HepG2 (cell line): ENCODE measurements at regions not wholly inside any gene's neighbourhood (a gene's known extent, or its start where the extent isn't known, plus 50 kb on each side); places are given as distances from the start of the nearest gene placed in this dataset.

ENCODE experiments used
- ATAC-seq: fragments of 200-7000 bp; cut with Tn5 transposase; 3 replicates; pipeline ENCODE4 v1.9.1; 2020; ENCODE audit warnings: mild to moderate bottlenecking, moderate library complexity
- BruUV-seq: library from RNA; stranded (reverse); fragments of 400-500 nt; replicated peaks from 2 replicates; lab custom pipeline; 2021; lab: Mats Ljungman, UMichigan
- CTCF ChIA-PET: fragments of 300-600 bp; formaldehyde crosslinking; extraction: SDS; loops from one replicate; lab custom pipeline; 2021; ENCODE audit warnings: low total read pairs, inconsistent platforms, low intra/inter-chr PET ratio; lab: Yijun Ruan, JAX
- POLR2A ChIA-PET: fragments of 350-600 bp; sonication (Branson Sonifier 250); formaldehyde crosslinking; loops from one replicate; lab custom pipeline; 2020; ENCODE audit warnings: antibody characterized with exemption, inconsistent platforms; lab: Yijun Ruan, JAX
- DNase-seq: peaks from one replicate; pipeline ENCODE4 v3.0.0-alpha.2; 2015; ENCODE audit warnings: low spot score
- FAIRE-seq: peaks from 3 replicates; lab custom pipeline; 2011; peaks lifted over from hg19 to GRCh38; lab: Jason Lieb, UNC
- H2AFZ ChIP-seq: one replicate; pipeline ENCODE4 v1.6.1; 2011; ENCODE audit warnings: low read length, inconsistent platforms
- H3K27ac ChIP-seq: fragments of 300-600 bp; 3 replicates; pipeline ENCODE4 v1.8.0; 2011; ENCODE audit warnings: mixed run types, mild to moderate bottlenecking, mixed read lengths, low read length, inconsistent platforms; ENCODE audit not compliant: insufficient read depth; ENCODE audit errors: extremely low read length
- H3K27me3 ChIP-seq, 2 experiments: fragments of 200-600 bp in 1 of 2; 2 replicates in 1 of 2; 3 replicates in 1 of 2; pipeline versions ENCODE4 v1.6.0 to v1.8.0; 2011; ENCODE audit warnings: low read length in 2 of 2, mild to moderate bottlenecking in 2 of 2, moderate library complexity in 2 of 2, inconsistent platforms in 1 of 2; ENCODE audit not compliant: insufficient read depth in 2 of 2, control insufficient read depth in 1 of 2
- H3K36me3 ChIP-seq, 2 experiments: fragments of 200-600 bp in 1 of 2; replicated peaks in 1 of 2; 2 replicates in 1 of 2; 3 replicates in 1 of 2; pipeline versions ENCODE4 v1.5.1 to v1.8.0; 2011; ENCODE audit warnings: low read length in 2 of 2, inconsistent platforms in 1 of 2; ENCODE audit not compliant: insufficient read depth in 2 of 2, control insufficient read depth in 1 of 2
- H3K4me1 ChIP-seq: 2 replicates; pipeline ENCODE4 v1.5.1; 2012; ENCODE audit warnings: low read length, inconsistent platforms; ENCODE audit not compliant: insufficient read depth
- H3K4me2 ChIP-seq: 2 replicates; pipeline ENCODE4 v1.6.0; 2011; ENCODE audit warnings: low read depth, low read length, inconsistent platforms
- H3K4me3 ChIP-seq, 3 experiments: fragments of 200-600 bp in 1 of 3; sonication (generic), shearing (Covaris generic) in 1 of 3; replicated peaks in 1 of 3; 2 replicates each; pipeline ENCODE4 v1.5.1; 2011 to 2016; ENCODE audit warnings: low read length in 3 of 3, inconsistent platforms in 2 of 3, low read depth in 2 of 3, mild to moderate bottlenecking in 2 of 3, control low read depth in 1 of 3, mixed read lengths in 1 of 3; ENCODE audit not compliant: insufficient read depth in 1 of 3
- H3K79me2 ChIP-seq: one replicate; pipeline ENCODE4 v1.6.1; 2011; ENCODE audit warnings: low read length, inconsistent platforms; ENCODE audit not compliant: insufficient read depth
- H3K9ac ChIP-seq: 2 replicates; pipeline ENCODE4 v1.6.0; 2011; ENCODE audit warnings: mild to moderate bottlenecking, low read depth, low read length, inconsistent platforms; ENCODE audit not compliant: insufficient read depth
- H3K9me3 ChIP-seq: 2 replicates; pipeline ENCODE4 v1.5.1; 2012; ENCODE audit warnings: mild to moderate bottlenecking, low read length
- H4K20me1 ChIP-seq: 2 replicates; pipeline ENCODE4 v1.6.0; 2011; ENCODE audit warnings: inconsistent platforms, mild to moderate bottlenecking, low read length, moderate library complexity; ENCODE audit not compliant: insufficient read depth
- BCL6 ChIP-seq: IDR thresholded peaks from 2 replicates; pipeline ENCODE4 v1.6.1; 2016; ENCODE audit warnings: missing genetic modification reagents, missing compliant biosample characterization
- HDAC1 ChIP-seq: sonication (generic); formaldehyde crosslinking; IDR thresholded peaks from 2 replicates; pipeline ENCODE4 v1.5.1; 2020; ENCODE audit warnings: mild to moderate bottlenecking, missing genetic modification reagents
- HDAC2 ChIP-seq: sonication (generic); formaldehyde crosslinking; IDR thresholded peaks from 2 replicates; pipeline ENCODE4 v1.4.0; 2020; ENCODE audit warnings: missing genetic modification reagents
- HHEX ChIP-seq: IDR thresholded peaks from 2 replicates; pipeline ENCODE4 v1.6.1; 2016; ENCODE audit warnings: control low read depth
- HNRNPLL ChIP-seq: fragments of 200-400 bp; formaldehyde crosslinking; IDR thresholded peaks from 2 replicates; pipeline ENCODE4 v1.6.1; 2017; ENCODE audit warnings: mild to moderate bottlenecking, low read depth, low read length; ENCODE audit not compliant: poor library complexity, severe bottlenecking
- NR2F6 ChIP-seq, 2 experiments: IDR thresholded peaks; 2 replicates each; pipeline ENCODE4 v1.6.1; 2016; ENCODE audit warnings: antibody characterized with exemption in 1 of 2, mild to moderate bottlenecking in 1 of 2
- SAP130 ChIP-seq: IDR thresholded peaks from 2 replicates; pipeline ENCODE4 v1.6.1; 2016; ENCODE audit warnings: low read depth
- ZKSCAN1 ChIP-seq: fragments of 150-350 bp; IDR thresholded peaks from 2 replicates; pipeline ENCODE4 v1.6.1; 2014; ENCODE audit warnings: low read length
- ZNF264 ChIP-seq: sonication (generic); formaldehyde crosslinking; IDR thresholded peaks from 2 replicates; pipeline ENCODE4 v1.4.0; 2020; ENCODE audit warnings: missing genetic modification reagents
- WGBS: methylation state at CpG from one replicate; pipeline ENCODE4 v1.1.6; 2017; ENCODE audit warnings: low lambda C conversion rate; 5-methylcytosine and 5-hydroxymethylcytosine counted together
- in situ Hi-C: cut with HindIII; loops from 2 replicates; pipeline ENCODE4 v1.10.0; 2017; ENCODE audit warnings: low pct_unique_long_range_greater_than_20kb; ENCODE audit not compliant: extremely low pct_ligation_motif_present
- intact Hi-C: fragments of 100-400 bp; cut with micrococcal nuclease; formaldehyde crosslinking; loops from one replicate; pipeline ENCODE4 v1.10.0; 2022; ENCODE audit not compliant: unreplicated experiment
- TF ChIP-seq, protein P1 (sequence below): sonication (generic); formaldehyde crosslinking; IDR thresholded peaks from 2 replicates; pipeline ENCODE4 v1.5.1; 2020; ENCODE audit warnings: mild to moderate bottlenecking, missing genetic modification reagents, moderate library complexity
- TF ChIP-seq, protein P2 (sequence below): IDR thresholded peaks from 2 replicates; pipeline ENCODE4 v1.4.0; 2020; ENCODE audit warnings: mild to moderate bottlenecking, missing genetic modification reagents
- TF ChIP-seq, protein P3 (sequence below): sonication (generic); formaldehyde crosslinking; conservative IDR thresholded peaks from 2 replicates; pipeline ENCODE4 v1.4.0; 2020; ENCODE audit warnings: mild to moderate bottlenecking, missing genetic modification reagents, moderate library complexity

DNA sequence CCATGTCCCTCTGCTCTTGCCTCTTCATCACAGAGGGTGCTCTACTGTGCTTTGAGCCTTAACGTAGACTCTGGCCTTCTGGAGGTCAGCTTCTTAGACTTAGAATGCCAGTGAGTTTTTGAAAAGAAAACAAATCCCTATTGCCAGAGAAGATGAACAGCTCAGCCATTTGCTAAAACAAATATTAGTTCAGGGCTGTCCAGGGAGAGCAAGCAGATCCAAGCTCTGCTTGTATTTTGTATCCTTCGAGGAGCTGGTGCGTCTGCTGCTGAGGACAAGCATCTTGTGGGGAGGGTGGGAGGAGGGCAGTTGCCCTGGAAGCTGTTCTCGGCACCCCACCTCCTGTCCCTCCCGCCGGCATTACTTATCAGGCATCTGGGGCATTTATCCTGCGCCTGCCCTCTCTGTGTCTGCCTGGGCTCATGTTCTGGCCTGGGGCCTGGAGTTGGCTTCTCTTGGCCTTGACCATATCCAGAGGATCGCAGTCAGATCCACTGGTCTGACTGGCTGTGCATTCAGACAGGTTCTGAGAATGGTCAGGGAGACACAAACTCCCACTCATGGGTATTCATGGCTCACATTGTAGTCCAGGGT is 173.1 kb upstream of the NLRP1 start:
- Histone ChIP-seq H3K9ac (no peak overlapping the region), H2AFZ (no peak overlapping the region), H3K4me2 (peak overlapping the region; percentile 38), H3K4me3 (no peak overlapping the region), H3K4me1 (peaks cover 26% of the 10 kb centered on the region), H4K20me1 (no peaks in the 10 kb centered on the region), H3K27ac (no peak overlapping the region), H3K36me3 (no peaks in the 10 kb centered on the region), H3K27me3 (no peaks in the 10 kb centered on the region; a peak in 1 of 5 replicates), H3K79me2 (no peaks in the 10 kb centered on the region), H3K9me3 (no peaks in the 10 kb centered on the region)
- no peak for FAIRE-seq
- peak; percentile 68 for ATAC-seq
- no TSS peak for BruUV-seq
- intact Hi-C loops (no loop called here), in situ Hi-C loops (no loop called here)
- POLR2A ChIA-PET = no interaction called here
- DNase-seq = peak; percentile 7
- 2% methylated on average over 6 of the region's 8 CpGs for WGBS
- CTCF ChIA-PET = no interaction called here
- TF ChIP-seq, protein P1, sequence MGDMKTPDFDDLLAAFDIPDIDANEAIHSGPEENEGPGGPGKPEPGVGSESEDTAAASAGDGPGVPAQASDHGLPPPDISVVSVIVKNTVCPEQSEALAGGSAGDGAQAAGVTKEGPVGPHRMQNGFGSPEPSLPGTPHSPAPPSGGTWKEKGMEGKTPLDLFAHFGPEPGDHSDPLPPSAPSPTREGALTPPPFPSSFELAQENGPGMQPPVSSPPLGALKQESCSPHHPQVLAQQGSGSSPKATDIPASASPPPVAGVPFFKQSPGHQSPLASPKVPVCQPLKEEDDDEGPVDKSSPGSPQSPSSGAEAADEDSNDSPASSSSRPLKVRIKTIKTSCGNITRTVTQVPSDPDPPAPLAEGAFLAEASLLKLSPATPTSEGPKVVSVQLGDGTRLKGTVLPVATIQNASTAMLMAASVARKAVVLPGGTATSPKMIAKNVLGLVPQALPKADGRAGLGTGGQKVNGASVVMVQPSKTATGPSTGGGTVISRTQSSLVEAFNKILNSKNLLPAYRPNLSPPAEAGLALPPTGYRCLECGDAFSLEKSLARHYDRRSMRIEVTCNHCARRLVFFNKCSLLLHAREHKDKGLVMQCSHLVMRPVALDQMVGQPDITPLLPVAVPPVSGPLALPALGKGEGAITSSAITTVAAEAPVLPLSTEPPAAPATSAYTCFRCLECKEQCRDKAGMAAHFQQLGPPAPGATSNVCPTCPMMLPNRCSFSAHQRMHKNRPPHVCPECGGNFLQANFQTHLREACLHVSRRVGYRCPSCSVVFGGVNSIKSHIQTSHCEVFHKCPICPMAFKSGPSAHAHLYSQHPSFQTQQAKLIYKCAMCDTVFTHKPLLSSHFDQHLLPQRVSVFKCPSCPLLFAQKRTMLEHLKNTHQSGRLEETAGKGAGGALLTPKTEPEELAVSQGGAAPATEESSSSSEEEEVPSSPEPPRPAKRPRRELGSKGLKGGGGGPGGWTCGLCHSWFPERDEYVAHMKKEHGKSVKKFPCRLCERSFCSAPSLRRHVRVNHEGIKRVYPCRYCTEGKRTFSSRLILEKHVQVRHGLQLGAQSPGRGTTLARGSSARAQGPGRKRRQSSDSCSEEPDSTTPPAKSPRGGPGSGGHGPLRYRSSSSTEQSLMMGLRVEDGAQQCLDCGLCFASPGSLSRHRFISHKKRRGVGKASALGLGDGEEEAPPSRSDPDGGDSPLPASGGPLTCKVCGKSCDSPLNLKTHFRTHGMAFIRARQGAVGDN (CRISPR knock-in tag) = 0 out of 2 replicates have a peak, but pooled peaks have one; percentile 10
- TF ChIP-seq SAP130 (CRISPR knock-in tag) (no peak), HNRNPLL (no peak), HDAC2 (peak; percentile 38; the same call in 1 of the 2 replicates), HHEX (CRISPR knock-in tag) (peak; percentile 59; the same call in 1 of the 2 replicates), HDAC1 (CRISPR knock-in tag) (0 out of 2 replicates have a peak, but pooled peaks have one; percentile 28), ZKSCAN1 (peak; percentile 77; the same call in 1 of the 2 replicates), BCL6 (CRISPR knock-in tag) (peak; percentile 95), ZNF264 (CRISPR knock-in tag) (no peak), NR2F6 (IDR thresholded peaks at IDR 0.05) (peak; percentile 60; the same call in 1 of the 2 replicates), NR2F6 (CRISPR knock-in tag; IDR thresholded peaks at IDR 0.05) (peak; percentile 41; the same call in 1 of the 2 replicates)
- TF ChIP-seq, protein P2, sequence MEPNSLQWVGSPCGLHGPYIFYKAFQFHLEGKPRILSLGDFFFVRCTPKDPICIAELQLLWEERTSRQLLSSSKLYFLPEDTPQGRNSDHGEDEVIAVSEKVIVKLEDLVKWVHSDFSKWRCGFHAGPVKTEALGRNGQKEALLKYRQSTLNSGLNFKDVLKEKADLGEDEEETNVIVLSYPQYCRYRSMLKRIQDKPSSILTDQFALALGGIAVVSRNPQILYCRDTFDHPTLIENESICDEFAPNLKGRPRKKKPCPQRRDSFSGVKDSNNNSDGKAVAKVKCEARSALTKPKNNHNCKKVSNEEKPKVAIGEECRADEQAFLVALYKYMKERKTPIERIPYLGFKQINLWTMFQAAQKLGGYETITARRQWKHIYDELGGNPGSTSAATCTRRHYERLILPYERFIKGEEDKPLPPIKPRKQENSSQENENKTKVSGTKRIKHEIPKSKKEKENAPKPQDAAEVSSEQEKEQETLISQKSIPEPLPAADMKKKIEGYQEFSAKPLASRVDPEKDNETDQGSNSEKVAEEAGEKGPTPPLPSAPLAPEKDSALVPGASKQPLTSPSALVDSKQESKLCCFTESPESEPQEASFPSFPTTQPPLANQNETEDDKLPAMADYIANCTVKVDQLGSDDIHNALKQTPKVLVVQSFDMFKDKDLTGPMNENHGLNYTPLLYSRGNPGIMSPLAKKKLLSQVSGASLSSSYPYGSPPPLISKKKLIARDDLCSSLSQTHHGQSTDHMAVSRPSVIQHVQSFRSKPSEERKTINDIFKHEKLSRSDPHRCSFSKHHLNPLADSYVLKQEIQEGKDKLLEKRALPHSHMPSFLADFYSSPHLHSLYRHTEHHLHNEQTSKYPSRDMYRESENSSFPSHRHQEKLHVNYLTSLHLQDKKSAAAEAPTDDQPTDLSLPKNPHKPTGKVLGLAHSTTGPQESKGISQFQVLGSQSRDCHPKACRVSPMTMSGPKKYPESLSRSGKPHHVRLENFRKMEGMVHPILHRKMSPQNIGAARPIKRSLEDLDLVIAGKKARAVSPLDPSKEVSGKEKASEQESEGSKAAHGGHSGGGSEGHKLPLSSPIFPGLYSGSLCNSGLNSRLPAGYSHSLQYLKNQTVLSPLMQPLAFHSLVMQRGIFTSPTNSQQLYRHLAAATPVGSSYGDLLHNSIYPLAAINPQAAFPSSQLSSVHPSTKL (CRISPR knock-in tag) = 0 out of 2 replicates have a peak, but pooled peaks have one; percentile 11
- TF ChIP-seq, protein P3, sequence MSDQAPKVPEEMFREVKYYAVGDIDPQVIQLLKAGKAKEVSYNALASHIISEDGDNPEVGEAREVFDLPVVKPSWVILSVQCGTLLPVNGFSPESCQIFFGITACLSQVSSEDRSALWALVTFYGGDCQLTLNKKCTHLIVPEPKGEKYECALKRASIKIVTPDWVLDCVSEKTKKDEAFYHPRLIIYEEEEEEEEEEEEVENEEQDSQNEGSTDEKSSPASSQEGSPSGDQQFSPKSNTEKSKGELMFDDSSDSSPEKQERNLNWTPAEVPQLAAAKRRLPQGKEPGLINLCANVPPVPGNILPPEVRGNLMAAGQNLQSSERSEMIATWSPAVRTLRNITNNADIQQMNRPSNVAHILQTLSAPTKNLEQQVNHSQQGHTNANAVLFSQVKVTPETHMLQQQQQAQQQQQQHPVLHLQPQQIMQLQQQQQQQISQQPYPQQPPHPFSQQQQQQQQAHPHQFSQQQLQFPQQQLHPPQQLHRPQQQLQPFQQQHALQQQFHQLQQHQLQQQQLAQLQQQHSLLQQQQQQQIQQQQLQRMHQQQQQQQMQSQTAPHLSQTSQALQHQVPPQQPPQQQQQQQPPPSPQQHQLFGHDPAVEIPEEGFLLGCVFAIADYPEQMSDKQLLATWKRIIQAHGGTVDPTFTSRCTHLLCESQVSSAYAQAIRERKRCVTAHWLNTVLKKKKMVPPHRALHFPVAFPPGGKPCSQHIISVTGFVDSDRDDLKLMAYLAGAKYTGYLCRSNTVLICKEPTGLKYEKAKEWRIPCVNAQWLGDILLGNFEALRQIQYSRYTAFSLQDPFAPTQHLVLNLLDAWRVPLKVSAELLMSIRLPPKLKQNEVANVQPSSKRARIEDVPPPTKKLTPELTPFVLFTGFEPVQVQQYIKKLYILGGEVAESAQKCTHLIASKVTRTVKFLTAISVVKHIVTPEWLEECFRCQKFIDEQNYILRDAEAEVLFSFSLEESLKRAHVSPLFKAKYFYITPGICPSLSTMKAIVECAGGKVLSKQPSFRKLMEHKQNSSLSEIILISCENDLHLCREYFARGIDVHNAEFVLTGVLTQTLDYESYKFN (CRISPR knock-in tag) = peak; percentile 33; the same call in 1 of the 2 replicates
